ENCODE measurements at regions not wholly inside any gene's neighbourhood (a gene's known extent, or its start where the extent isn't known, plus 50 kb on each side); places are given as distances from the start of the nearest gene placed in this dataset.
A peak's percentile ranks its signal among the peaks of the same experiment; 100 is the strongest.

DNA sequence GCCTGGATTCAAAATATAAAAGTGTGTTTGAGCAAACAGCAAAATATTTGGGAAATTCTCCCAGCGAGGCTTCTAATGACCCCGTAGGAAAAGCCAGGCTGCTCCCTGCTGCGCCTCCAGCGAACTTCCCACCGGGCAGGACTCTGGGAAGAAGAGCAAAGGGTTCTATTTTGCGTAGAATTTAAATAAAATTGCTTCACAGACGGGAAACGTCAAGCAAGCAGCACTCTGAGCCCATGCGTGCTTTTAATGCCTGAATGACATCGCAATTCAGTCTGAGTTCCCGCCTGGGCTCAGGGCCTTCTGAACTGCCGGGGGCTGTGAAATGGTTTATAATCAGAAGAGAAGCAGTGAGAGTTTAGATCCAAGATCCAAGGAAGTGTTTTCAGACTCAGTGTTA lies 775.1 kb downstream of the BRD1 start:
- DNase-seq = no peak

DNA sequence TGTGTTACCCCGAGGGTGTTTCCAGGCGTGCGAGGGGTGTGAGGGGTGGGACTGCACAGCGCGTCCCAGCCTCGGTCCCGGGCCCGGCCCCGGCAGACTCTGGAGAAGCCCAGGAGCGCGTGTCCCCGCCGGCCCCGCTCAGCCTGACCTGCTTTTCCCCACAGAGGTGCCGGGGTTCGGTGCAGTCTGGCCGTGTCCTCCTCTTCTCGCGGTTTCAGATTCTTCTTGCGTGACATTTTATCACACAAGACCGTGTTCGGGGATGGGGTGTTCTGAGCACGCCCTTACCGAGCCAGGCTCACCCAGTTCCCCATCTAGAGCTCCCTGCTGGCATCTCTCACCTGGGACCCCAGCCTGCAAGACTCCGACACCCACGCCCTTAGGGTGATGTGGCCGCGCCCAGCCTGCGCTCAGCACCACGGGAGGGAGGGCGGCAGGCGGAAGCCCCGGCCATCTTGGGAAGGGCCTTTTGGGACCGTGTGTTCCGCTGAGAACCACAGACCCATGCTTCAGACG lies 775.6 kb downstream of the BRD1 start:
- DNase-seq = peak; percentile 49

DNA sequence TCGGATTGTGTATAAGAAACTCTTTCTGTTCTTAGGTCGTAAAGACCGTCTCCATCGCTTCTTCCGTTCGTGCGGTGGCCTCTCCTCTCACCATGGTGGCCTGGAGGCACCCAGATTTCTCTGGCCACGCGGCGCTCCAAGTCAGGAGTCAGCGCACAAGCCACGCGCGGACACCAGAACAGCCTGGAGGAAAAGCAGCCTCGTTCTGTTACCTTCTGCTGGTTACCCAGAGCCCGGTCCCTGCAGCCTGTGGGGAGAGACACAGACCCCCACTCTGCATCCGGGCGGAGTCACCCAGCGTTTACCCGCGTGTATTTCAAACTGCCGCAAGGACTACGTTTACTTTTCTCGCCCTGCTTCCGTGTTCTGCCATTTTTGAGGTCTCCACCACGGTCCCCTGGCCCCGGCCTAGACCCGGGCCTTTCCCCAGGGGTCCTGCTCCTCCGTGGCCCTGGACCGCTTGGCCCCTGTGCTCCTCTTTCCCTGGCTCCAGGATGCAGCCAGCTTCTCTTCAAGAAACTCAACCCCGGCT lies 776.1 kb downstream of the BRD1 start:
- DNase-seq = no peak

DNA sequence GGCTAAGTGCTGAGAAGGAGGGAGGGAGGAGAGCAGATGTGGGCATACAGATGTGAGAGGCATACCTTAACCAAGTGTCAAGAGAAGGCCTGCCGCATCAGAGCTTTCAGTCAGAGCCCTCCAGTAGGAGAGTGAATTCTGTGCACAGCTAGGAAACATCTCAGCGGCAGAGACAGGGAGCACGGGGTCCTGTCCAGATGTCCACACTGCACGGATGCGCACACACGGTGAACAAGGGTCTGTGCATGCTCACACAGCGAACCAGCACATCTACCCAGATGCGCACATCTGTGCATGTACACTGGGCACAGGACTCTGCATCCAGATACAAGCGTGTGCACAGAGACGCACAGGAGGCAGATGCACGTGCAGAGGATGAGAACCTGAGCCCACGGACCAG lies 778.0 kb downstream of the BRD1 start:
- DNase-seq = no peak

DNA sequence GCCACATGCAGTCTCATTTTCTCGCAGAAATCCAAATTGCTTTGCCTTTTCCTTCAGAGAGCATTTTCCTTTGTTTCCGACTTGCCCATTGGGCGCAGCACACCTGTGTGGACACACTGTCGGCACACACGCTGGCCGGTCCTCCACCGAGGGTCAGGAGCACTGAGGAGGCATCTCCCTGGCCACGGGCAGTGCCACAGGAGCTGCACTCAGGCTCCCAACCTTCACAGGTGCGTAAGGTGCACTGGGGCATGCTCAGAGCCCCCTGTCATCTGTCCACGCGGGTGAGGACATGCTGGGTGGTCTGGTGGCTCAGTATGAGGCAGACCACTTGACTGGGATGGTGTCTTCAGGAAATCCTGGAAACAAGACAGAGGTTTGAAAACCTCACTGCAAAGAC lies 779.1 kb downstream of the BRD1 start:
- no peak for DNase-seq

DNA sequence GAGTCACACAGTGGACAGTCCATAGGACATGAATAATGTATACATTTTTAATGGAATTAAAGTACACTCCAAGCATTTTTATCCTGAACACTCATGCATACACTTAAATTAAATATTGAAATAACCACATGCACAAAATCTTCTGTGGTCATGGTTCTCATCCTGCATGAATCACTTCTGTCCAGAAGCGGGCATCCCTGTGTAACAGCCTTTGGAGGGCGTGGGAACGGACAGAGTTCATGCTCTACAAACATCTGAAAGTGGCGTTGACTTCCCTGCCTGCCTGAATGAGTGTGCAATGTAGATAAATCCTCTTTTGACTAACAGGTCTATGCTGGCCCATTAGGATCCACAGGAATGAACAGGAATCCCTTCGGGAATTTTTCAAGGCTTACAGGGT lies 780.2 kb downstream of the BRD1 start:
- DNase-seq = no peak

DNA sequence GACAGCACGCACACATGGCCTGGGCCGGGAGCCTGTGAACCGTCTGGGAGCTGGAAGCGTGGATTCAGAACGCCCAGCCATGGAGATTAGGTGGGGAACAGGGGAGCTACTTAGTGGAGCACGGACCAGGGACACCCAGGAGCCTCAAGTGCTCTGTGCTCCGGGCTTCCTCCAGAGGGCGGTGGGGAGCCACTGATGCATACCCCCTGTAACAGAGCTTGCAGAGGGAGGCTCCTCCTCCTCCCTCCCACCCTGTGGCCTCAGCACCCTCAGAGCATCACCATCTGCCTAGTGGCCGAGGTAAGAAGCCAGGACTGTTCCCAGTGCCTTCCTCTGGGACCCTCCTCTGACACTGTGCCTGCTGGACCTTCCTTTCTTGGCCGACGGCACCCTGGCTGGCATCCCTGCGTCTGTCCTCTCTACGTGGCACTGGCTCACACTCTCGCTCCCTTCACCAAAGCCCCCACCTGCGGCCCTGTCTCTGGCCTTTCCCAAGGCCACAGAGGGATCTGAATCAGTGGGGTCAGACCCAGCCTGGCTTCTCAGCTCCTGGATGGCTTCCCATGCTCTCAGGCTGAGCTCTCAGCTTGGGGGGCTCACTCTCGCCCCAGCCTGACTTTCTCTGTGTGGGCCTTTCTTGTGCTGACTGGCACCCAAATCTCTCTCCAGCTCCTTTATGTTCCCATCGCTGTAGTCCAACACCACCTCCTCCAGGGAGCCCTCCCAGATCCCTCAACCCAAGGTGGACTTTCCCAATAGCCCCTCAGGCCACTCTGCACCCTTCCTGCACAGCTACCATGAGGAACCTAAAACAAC lies 780.9 kb downstream of the BRD1 start:
- no peak for DNase-seq

DNA sequence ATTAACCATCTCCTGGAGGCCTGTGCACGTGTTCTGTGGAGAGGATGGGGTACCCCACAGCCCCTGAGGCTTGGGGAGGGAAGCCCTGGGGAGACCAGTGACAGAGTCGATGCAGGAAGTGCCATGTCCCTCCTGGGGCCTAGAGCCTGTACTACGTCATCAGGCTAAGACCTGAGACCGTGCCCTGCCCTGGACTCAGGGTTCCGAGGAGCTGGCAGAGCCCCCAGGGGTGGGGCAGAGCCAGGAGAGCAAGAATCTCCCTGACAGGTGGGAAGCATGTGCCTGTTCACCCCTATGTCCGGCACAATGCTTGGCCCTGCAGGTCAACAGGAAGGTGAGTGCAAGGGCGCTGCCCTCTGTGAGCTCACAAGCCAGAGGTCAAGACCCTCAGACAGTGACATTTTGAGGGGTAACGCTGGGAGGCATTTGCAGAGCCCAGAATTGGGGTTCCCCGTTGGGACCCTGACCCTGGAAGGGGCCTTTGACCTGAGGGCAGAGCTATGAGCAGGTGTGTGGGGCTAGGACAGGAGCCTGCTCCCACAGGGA lies 781.6 kb downstream of the BRD1 start:
- no peak for DNase-seq

DNA sequence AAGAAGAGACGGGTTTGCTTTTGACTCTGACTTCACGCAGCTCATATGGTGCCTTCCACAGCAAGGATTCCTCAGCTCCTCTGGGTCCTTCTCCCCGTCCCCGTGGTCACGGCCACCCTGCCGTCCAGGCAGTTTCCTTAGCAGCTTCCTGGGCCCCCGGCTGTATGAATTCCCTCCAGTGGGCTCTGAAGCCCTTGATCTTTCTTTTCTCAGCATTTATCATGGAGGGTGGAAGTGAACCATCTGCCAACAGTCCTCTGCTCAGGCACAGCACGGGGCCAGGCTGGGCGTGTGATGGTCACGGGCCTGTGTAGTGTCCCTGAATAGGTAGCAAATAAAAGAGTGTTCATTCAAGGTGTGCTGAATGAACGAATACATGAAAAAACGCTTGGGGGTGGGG lies 782.4 kb downstream of the BRD1 start:
- no peak for DNase-seq

DNA sequence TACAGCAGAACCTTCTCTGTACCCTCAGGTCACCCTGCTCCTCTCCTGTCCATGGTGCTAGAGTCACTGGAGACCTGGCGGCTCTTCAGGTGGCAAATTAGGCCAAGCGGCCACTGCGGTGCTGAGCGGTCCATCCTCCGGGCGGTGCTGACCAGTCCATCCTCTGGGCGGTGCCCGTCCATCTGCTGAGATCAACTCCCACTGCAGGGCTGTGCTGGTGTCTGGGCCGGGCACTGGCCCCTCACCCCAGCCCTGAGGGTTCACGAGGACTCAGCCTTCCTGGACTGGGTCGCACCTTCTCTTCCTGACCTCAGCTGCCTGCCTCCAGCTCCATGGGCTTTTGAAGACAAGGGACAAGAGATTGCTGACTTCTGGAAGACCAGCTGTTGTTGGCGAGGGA lies 782.9 kb downstream of the BRD1 start:
- DNase-seq = no peak

DNA sequence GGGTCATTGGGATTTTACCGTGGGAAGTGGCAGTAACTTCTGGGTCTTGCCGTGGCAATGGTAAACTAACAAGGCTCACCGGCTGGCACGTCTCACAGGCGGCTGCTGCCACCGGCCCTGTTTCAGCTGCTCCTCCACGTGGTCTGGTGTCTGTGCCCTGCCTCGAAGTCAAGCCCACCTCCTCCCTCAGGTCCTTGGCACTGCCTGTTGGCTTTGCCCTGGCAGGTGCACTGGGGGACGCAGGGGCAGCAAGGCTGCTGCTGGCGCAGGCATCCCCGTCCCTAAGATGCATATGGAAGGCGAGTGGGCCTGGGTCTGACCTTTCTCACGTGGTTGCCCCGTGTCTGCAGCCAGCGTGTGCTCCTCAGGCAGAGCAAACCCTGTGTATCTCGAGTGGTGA lies 783.6 kb downstream of the BRD1 start:
- DNase-seq = no peak

DNA sequence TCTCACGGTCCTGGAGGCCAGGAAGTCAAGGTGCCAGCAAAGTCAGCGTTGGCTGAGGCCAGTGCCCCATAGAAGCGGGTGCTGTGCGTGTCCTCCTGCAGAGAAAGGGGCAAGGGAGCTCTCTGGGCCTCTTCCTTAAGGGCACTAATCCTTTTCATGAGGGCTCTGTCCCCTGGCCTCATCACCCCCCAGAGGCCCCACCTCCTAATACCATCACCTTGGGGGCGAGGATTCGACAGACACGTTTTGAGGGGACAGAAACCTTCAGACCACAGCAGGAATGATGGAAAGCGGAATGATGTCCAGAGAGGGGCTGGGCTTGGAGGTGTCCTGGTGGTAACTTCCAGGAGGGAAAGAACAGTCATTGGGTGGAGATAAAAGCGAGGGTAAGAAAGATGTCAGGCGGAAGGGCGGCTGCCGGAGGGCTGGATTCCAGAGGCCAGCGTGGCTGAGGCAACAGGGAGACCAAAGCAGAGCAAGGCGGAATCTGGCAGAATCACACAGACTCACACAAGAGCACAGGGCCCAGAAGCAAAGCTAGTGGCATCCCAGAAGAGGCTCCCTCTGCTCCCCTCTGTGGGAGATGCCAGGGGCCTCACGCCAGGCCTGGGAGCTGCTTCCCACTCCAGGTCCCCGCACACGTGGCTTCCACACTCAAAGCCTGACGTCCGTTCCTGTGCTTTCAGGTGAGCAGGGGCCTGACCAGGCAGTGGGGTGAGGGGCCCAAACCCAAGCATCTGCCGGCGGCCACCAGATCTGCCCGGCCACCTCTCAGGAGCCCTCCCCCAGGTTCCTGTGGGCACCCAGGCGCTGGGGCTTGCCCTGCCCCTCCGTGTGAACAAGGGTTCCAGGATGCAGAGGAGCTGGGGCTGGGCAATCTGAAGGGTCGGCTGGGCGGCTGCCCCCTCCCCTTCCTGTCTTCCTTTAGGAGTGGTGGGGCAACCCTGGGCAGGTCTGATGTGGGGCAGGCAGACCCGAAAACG lies 784.5 kb downstream of the BRD1 start:
- no peak for DNase-seq

DNA sequence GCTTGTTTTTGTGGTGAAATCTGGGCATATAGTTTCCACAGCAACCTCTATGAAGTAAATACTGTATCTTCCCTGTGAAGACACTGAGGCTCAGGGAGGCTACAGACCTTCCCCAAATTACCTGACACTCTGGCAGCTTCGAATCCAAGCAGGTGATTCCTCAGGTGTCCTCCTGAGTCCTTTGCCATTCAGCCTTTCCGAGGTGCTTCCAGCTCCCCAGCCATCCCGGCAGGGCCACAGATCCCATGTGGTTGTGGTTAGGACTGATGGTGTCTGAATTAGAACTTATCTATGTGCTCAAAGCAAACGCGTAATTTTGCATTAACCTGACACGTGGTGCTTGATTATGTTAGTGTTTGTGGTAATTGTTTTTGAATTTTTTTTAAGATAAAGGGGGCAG lies 785.6 kb downstream of the BRD1 start:
- no peak for DNase-seq

DNA sequence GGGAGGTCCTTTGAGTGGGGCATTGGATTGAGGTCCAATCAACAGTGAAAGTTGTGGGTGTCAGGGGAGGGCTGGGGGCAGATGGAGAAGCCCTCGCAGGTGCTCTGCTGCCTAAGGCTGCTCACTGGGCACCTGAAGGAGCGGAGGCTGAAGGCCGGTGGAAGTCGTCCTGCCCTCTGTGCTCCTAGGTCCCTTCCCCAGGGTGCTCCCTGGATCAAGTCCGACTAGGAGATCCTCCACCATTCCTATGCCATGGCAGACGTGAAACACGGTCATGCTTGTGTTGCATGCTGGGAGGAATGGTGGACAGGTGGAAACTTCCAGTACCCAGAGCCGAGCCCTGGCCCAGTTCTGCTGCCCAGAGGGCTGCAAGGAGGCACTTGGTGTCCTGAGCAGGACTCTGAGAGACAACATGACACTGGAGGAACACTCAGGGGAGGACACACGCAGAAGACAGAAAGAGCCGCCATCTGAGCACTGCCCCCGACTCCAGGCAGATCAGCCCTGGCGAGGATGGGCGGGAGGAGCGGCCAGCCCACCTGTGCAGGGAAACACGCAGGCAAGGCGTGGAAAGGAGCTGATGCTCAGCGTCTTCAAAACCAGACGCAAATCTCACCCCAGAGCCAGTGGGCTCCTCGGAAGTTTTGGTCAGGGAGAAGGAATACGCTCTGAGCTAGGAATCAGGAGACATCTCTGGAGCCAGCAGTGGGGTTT lies 786.8 kb downstream of the BRD1 start:
- no peak for DNase-seq

DNA sequence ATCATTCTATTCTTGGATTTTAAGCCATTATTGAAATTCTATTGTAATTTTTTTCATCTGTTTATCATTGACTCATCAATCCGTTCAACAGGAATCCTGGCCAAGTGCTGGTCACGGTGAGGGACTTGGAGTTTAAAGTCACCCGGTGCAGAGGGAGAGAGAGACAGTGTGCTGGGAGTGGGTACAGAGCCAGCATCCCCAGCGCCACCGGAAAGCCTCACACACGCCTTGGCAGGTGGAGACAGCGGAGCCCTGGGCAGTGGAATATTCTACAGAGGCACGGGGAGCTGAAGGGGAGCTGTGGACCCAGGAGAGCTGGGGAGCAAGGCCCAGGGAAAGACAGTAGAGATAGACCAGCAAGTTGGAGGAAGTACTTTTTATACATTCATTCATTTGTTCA lies 787.6 kb downstream of the BRD1 start:
- DNase-seq = no peak

DNA sequence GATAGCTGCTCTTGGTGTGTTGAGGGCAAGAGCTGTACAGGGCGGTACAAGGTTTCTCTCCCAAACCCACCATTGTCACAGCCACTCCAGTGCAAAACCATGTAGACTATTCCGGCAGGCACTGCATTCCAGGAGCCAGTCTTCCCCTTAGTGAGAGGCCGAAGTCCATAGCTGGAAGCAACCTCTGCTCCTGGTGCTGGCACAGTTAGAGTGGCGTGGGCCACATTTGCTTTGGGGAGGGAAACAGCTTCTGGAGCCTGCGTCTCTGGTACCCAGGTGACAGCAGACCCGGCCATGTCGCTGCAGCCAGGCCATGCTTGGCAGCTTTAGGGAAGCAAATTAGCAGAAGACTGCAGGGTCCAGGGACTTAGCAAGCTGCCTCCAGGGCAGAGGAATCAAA lies 788.0 kb downstream of the BRD1 start:
- no peak for DNase-seq

DNA sequence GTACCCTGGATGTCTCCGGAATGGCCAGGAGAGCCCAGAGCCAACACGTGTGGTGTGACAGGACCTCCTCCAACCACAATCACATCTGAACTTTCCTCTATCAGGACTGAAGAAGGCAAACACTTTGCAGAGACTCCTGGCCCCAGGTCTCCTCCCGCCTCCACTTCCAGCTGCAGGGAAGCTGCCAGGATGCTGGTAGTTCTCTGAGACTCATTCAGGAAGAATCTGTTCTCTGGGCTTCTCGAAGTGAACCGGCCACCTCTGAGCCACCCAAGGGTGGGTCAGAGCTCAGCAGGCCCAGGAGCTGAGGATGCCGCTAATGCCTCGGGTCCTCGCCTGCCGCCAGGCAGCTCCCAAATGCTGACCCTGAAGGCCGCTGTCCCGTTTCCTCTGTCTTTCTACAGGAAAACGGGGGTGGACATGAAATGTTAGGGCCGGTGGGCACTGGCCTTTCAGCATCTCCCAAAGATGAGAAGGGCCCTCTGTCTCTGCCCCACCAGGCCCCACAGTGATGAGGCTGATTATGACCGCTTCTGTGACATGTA lies 789.9 kb downstream of the BRD1 start:
- DNase-seq = no peak

DNA sequence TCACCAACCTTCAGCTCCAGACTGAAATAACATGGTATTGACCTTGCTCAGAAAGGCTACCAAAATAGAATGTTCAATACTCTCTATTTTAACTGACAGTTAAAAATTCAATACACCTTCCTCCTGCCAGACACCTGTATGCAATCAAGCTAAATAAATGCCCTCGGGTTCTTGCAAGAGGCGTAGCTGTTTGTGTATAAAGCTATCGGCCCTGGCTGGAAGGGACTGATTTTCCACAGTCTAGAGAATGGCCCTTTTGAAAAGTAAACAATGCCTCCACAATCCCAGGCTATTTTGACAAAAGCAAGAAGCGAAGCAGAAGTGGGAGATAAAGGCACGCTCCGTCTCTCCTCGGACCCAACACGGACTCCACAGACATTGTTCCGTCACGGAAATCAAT lies 791.2 kb downstream of the BRD1 start:
- DNase-seq = no peak

DNA sequence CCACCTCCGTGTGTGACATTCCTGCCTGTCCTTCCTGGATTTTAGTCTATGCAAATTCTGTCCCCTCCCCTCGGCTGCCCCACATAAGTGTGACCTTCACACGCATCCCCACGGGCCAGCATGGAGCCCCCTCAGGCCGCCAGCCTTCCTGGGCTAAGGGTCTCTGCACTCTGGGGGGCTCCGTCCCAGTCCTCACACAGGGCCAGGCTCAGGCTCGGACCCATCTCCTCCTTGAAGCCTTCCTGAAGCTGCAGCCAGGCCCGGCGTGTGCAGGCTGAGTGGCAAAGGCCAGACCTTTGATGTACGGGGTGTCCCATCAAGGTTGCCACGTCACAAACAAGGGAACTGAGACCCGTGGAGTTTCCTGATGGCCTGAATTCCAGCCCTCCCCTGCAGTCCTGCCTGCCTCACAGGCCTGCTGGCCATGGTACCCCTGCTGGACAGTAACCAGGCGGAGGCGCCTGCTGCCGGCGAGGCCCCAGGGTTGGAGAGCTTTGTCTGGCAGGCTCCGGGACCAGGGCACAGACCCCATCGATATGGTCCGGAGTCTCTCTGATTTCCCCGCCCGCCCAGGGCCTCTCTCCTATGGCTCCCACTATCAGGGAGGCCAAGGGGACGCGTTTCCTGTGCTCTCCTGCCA lies 791.7 kb downstream of the BRD1 start:
- no peak for DNase-seq

DNA sequence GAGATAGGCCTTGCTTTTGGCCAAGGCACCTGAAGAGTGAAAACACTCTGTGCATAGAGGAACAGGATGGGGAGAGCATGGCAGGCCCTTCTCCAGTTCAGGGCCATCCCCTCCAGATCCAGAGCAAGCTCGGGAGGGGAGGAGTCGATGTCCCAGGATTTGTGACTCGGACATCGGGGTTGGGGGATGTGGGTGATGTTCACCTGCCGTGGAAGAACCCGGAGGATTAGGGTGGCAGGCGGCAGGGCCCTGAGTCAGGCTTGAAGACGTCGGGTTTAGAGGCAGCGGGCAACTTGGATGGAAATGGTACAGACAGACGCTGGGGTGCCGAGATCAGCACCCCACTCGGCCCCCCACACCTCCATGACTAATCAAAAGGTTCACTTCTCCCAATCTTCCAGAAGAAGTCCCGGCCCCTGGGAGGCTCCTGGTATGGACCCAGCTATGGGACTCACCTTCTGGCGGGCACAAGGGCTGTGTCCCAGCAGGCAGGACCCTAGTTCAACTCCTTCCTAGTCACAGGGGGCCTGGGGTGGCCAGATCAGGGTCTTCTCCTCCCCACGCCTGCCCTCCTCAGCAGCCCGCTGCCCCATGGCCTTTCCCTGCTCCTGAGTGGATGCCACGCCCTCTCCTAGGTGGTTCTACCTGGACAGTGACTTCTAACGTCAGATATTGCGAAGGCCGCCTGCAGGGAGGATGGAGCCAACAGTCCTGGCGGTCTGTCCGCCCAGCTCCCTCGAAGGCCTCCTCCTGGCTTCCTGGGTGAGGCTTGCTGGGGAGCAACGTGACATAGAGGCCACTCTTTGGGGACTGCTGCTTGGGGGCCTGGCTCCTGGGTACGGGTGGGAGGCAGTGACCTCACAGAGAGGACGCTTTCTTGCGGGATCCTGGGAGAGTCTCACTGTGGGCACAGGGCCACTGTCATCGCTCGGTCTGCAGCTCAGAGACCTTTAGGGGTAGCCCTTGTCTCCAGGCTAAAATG lies 792.5 kb downstream of the BRD1 start:
- no peak for DNase-seq
